Cardiac muscle cell (in vitro differentiated cells and primary cell): ENCODE measurements at regions not wholly inside any gene's neighbourhood (a gene's known extent, or its start where the extent isn't known, plus 50 kb on each side); places are given as distances from the start of the nearest gene placed in this dataset.

Source experiments
- DNase-seq, 2 donors: peaks; one replicate each; pipeline versions ENCODE4 v3.0.0 to v3.0.0-alpha.2; 2010 to 2017; ENCODE audit warnings: low read depth in 1 of 2, low spot score in 1 of 2
- H3K27ac ChIP-seq: fragments of 200-600 bp; sonication (generic); 2 replicates; pipeline ENCODE4 v1.5.1; 2016
- H3K27me3 ChIP-seq: fragments of 200-600 bp; sonication (generic); 2 replicates; pipeline ENCODE4 v1.6.0; 2016; ENCODE audit warnings: control low read depth
- H3K36me3 ChIP-seq: fragments of 200-600 bp; sonication (generic); 2 replicates; pipeline ENCODE4 v1.5.1; 2016; ENCODE audit warnings: control low read depth
- H3K4me1 ChIP-seq: fragments of 200-600 bp; sonication (generic); 2 replicates; pipeline ENCODE4 v1.8.1; 2017; ENCODE audit warnings: low read depth, mild to moderate bottlenecking, mixed run types
- H3K4me3 ChIP-seq: fragments of 200-600 bp; sonication (generic); 2 replicates; pipeline ENCODE4 v1.5.1; 2016; ENCODE audit warnings: mild to moderate bottlenecking
- H3K9me3 ChIP-seq: fragments of 200-600 bp; sonication (generic); 2 replicates; pipeline ENCODE4 v1.5.1; 2017; ENCODE audit warnings: low read depth, mild to moderate bottlenecking, control low read depth
- CTCF ChIP-seq: IDR thresholded peaks from 2 replicates; pipeline ENCODE4 v1.5.1; 2012; ENCODE audit warnings: low read depth, mild to moderate bottlenecking, low read length

DNA sequence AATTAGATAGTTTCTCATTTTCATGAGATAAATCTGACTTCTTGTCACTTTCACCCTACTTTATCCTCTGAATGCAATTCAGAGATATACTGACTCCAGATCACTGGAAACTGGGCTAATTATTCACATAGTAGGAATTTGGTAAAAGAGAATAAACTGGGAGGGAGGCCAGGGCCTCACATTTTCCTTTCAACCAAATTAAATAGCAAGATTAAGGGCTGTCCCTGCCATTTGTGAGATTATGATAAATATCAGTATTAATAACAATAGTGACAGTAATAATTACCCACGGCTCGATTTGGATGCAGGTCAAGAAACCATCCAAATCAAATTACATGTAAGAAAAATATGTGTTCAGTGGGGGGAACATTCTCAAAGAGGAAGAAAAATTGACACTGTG is 140.5 kb downstream of the CD83 start:
- DNase-seq = no peak
- no peaks in the 10 kb centered on the region for H3K4me1 ChIP-seq
- TF ChIP-seq CTCF = no peak
- no peak overlapping the region for H3K27ac ChIP-seq
- no peaks in the 10 kb centered on the region for H3K9me3 ChIP-seq
- no peaks in the 10 kb centered on the region for H3K27me3 ChIP-seq
- H3K4me3 ChIP-seq = no peak overlapping the region
- H3K36me3 ChIP-seq = no peaks in the 10 kb centered on the region

DNA sequence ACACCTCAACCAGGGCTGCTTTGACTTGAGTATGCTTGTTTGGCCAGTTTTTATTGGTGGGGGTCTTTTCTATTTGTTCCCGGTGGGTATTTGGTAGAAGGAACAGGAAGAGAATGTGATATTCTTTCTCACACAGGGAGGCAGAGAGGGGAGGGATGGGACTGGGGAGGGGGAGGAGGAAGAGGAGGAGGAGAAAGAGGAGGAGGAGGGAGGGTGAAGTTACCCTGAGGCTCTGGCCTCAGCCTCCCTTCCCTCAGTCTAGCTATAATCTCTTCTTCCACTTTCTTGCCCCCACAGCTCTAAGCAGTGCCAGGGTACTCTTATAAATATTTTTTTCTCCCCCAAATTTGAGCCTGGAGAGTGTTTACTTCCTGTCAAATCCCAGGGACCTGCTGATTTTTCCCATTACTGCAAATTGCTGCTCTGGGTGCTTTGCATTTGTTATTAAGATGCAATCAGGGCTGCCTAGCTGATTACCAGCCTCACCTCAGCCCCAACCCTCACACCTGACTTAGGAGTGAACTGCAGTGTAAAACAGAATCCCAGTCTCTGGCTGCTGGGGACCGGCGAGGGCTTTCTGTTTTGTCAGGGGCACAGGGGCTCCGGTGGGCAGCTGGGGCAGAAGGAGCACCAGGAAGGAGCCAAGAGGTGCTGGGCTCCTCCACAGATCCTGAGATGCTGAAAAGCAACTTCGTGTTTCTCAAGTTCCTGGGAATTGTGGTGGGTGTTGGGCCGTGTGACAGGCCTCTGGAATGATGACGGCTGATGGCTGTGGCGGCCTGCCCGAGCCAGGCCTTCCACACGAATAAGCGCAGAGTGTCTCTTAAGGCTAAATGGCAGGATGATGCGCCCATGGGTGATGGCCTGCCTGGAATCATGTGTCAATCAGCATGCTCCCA is 141.4 kb downstream of the CD83 start:
- Histone ChIP-seq H3K27me3 (no peaks in the 10 kb centered on the region), H3K36me3 (no peaks in the 10 kb centered on the region), H3K4me1 (no peaks in the 10 kb centered on the region), H3K9me3 (no peaks in the 10 kb centered on the region), H3K27ac (no peak overlapping the region), H3K4me3 (no peak overlapping the region)
- no peak for TF ChIP-seq CTCF
- no peak for DNase-seq

- DNase-seq = no peak
- no peak for TF ChIP-seq CTCF
- no peaks in the 10 kb centered on the region for H3K36me3 ChIP-seq
- H3K9me3 ChIP-seq = no peaks in the 10 kb centered on the region
- H3K4me3 ChIP-seq = no peak overlapping the region
- no peaks in the 10 kb centered on the region for H3K4me1 ChIP-seq
- no peaks in the 10 kb centered on the region for H3K27me3 ChIP-seq
- no peak overlapping the region for H3K27ac ChIP-seq
Measured at GRCh38 chr6:14259594-14260152, 142.1 kb downstream of the CD83 start.

DNA sequence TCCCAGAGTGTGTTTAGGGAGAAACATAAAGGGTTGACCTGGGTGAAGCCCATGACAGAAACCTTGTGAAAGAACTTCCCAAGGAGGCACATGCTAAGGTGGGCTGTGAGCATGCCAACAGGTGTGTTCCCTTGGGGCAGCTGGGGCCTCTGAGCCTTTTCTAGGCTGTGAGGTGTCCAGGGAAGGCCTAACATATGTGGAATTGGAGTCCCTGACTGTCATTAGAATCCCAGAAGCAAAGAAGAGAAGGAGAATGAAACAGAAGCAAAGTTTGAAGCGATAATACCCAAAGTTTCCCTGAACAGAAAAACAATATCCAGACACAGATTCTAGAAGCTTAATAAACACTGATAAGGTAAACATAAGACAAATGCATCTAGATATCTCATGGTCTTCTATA is 143.3 kb downstream of the CD83 start:
- TF ChIP-seq CTCF = no peak
- no peaks in the 10 kb centered on the region for H3K27me3 ChIP-seq
- no peaks in the 10 kb centered on the region for H3K4me1 ChIP-seq
- H3K9me3 ChIP-seq = no peaks in the 10 kb centered on the region
- no peak for DNase-seq
- H3K36me3 ChIP-seq = no peaks in the 10 kb centered on the region
- H3K4me3 ChIP-seq = no peak overlapping the region
- H3K27ac ChIP-seq = no peak overlapping the region

GRCh38 chr6:14263881-14264424 is 146.4 kb downstream of the CD83 start:
- H3K9me3 ChIP-seq = no peaks in the 10 kb centered on the region
- H3K36me3 ChIP-seq = no peaks in the 10 kb centered on the region
- H3K27ac ChIP-seq = no peak overlapping the region
- DNase-seq = no peak
- TF ChIP-seq CTCF = no peak
- no peak overlapping the region for H3K4me3 ChIP-seq
- no peaks in the 10 kb centered on the region for H3K27me3 ChIP-seq
- H3K4me1 ChIP-seq = no peaks in the 10 kb centered on the region
